ENCODE measurements at regions not wholly inside any gene's neighbourhood (a gene's known extent, or its start where the extent isn't known, plus 50 kb on each side); places are given as distances from the start of the nearest gene placed in this dataset.

DNA sequence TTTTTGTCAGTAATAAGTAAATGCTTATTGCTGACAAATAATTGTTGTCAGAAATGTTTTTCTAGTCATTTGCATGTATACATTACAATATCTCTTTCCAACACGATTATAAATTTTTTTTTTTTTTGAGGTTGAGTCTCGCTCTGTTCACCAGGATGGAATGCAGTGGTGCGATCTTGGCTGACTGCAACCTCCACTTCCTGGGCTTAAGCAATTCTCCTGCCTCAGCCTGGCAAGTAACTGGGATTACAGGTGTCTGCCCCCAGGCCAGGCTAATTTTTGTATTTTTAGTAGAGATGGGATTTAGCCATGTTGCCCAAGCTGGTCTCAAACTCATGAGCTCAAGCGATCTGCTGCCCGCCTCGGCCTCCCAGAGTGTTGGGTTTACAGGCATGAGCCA lies 72.0 kb upstream of the ATF3 start:
- Histone ChIP-seq H3K4me2 (ENCODE audit: low read length) (no peak overlapping the region), H3K9me3 (ENCODE audit: low read length) (no peaks in the 10 kb centered on the region)
- intact Hi-C loops (cut with micrococcal nuclease), result no loop called here

DNA sequence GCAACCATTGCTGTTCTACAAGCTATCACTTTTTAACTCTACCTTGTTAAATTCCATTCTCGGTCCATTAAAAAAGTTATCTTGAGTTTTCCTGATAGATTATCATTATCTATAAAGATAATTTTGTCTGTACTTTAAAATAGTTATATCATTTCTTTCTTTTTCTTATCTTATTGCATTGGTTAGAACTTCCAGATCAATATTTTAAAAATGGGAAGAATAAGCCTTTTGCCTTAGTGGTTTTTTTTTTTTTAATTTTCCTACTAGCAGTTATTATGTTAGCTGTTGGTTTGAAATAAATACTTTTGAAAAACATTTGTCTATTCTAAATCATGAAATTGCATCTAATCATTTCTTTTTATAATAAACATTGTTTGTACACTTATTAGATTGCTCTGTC lies 71.0 kb upstream of the ATF3 start:
- CTCF ChIA-PET, result no interaction called here
- Histone ChIP-seq H3K4me1 (ENCODE audit: insufficient read depth, low read length) (no peaks in the 10 kb centered on the region), H3K9ac (ENCODE audit: low read length) (no peak overlapping the region), H3K9me3 (ENCODE audit: low read length) (no peaks in the 10 kb centered on the region), H3K4me2 (ENCODE audit: low read length) (no peak overlapping the region), H3K27ac (ENCODE audit: low read length) (no peak overlapping the region), H4K20me1 (ENCODE audit: low read length) (no peaks in the 10 kb centered on the region), H3K9me2 (replicated peaks; ENCODE audit: low read length) (no peaks in the 10 kb centered on the region), H3K79me2 (ENCODE audit: low read length) (no peaks in the 10 kb centered on the region), H3K36me3 (ENCODE audit: low read depth, low read length) (no peaks in the 10 kb centered on the region), H3F3A (ENCODE audit: low read length, unreplicated experiment) (no peaks in the 10 kb centered on the region), H3K27me3 (ENCODE audit: low read length) (no peaks in the 10 kb centered on the region), H3K4me3 (ENCODE audit: low read length) (no peak overlapping the region), H2AFZ (ENCODE audit: low read length) (no peak overlapping the region)
- intact Hi-C loops (cut with micrococcal nuclease), result no loop called here
- no peak for TF ChIP-seq EZH2phosphoT487 (IDR thresholded peaks at IDR 0.05; ENCODE audit: borderline replicate concordance, low read length)
- TF ChIP-seq, protein P1, sequence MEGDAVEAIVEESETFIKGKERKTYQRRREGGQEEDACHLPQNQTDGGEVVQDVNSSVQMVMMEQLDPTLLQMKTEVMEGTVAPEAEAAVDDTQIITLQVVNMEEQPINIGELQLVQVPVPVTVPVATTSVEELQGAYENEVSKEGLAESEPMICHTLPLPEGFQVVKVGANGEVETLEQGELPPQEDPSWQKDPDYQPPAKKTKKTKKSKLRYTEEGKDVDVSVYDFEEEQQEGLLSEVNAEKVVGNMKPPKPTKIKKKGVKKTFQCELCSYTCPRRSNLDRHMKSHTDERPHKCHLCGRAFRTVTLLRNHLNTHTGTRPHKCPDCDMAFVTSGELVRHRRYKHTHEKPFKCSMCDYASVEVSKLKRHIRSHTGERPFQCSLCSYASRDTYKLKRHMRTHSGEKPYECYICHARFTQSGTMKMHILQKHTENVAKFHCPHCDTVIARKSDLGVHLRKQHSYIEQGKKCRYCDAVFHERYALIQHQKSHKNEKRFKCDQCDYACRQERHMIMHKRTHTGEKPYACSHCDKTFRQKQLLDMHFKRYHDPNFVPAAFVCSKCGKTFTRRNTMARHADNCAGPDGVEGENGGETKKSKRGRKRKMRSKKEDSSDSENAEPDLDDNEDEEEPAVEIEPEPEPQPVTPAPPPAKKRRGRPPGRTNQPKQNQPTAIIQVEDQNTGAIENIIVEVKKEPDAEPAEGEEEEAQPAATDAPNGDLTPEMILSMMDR (conservative IDR thresholded peaks at IDR 0.05; ENCODE audit: low read depth, low read length), result no peak
- no peak for TF ChIP-seq EZH2 (IDR thresholded peaks at IDR 0.05; ENCODE audit: low read length, unreplicated experiment)
- no peak for ATAC-seq
- DNase-seq, result no peak
- POLR2A ChIA-PET (ENCODE audit: unreplicated experiment), result no interaction called here
- no TSS peak for BruUV-seq (replicated peaks)

More for the DNA sequence above, 72.0 kb upstream of the ATF3 start:
- ATAC-seq (no peak), DNase-seq (no peak)
- H3K4me1 ChIP-seq (ENCODE audit: insufficient read depth, low read length), result no peaks in the 10 kb centered on the region
- no peaks in the 10 kb centered on the region for H3F3A ChIP-seq (ENCODE audit: low read length, unreplicated experiment)
- no peak overlapping the region for H3K27ac ChIP-seq (ENCODE audit: low read length)
- no peaks in the 10 kb centered on the region for H3K36me3 ChIP-seq (ENCODE audit: low read depth, low read length)
- no peak overlapping the region for H2AFZ ChIP-seq (ENCODE audit: low read length)
- H3K27me3 ChIP-seq (ENCODE audit: low read length), result no peaks in the 10 kb centered on the region
- ChIA-PET POLR2A (ENCODE audit: unreplicated experiment) (no interaction called here), CTCF (no interaction called here)
- H3K4me3 ChIP-seq (ENCODE audit: low read length), result no peak overlapping the region
- H3K9ac ChIP-seq (ENCODE audit: low read length), result no peak overlapping the region
- no TSS peak for BruUV-seq (replicated peaks)
- H3K9me2 ChIP-seq (replicated peaks; ENCODE audit: low read length), result no peaks in the 10 kb centered on the region
- H4K20me1 ChIP-seq (ENCODE audit: low read length), result no peaks in the 10 kb centered on the region
- no peak for TF ChIP-seq EZH2phosphoT487 (IDR thresholded peaks at IDR 0.05; ENCODE audit: borderline replicate concordance, low read length)
- TF ChIP-seq, protein P1 (conservative IDR thresholded peaks at IDR 0.05; ENCODE audit: low read depth, low read length), result no peak
- no peak for TF ChIP-seq EZH2 (IDR thresholded peaks at IDR 0.05; ENCODE audit: low read length, unreplicated experiment)
- H3K79me2 ChIP-seq (ENCODE audit: low read length), result no peaks in the 10 kb centered on the region

DNA sequence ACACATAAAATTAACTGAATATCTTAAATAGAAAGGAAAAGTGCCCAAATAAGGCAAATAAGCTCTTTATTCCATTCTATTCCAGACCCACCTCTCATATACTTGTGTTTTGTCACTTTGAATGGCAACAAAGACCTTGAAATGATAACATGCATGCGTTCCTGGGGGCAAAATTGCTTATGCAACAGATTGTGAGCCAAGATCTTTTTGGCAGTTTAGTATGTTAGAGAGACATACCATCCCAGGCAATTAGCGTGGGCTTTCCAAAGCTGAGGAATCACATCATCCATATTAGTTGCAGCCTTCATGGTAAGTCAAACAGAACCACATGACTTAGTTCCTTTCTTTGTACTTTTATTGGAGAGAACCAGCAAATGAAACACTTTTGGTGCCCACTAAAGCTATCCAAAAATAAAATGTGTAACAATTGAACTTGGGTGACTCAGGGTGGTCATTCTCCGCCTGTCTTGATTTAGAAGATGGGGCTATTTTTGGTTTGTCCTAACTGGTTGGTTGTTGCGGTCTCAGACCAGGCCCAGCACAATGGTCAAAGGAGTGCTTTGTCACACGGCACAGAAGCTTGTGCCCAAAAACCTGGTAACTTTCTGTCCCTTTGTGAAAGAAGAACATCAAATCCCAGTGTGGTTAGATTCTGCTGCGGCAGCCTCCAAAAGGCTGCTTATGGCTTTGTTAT lies 68.7 kb upstream of the ATF3 start:
- Histone ChIP-seq H3K9ac (ENCODE audit: low read length) (no peak overlapping the region), H3K4me1 (ENCODE audit: insufficient read depth, low read length) (no peaks in the 10 kb centered on the region), H3K27me3 (ENCODE audit: low read length) (0 out of 2 replicates have a peak, but pooled peaks cover 3% of the 10 kb centered on the region), H4K20me1 (ENCODE audit: low read length) (no peaks in the 10 kb centered on the region), H3K9me2 (replicated peaks; ENCODE audit: low read length) (no peaks in the 10 kb centered on the region), H3K4me3 (ENCODE audit: low read length) (no peak overlapping the region), H3K27ac (ENCODE audit: low read length) (no peak overlapping the region), H3F3A (ENCODE audit: low read length, unreplicated experiment) (no peaks in the 10 kb centered on the region), H3K36me3 (ENCODE audit: low read depth, low read length) (no peaks in the 10 kb centered on the region), H3K4me2 (ENCODE audit: low read length) (no peak overlapping the region), H2AFZ (ENCODE audit: low read length) (no peak overlapping the region), H3K79me2 (ENCODE audit: low read length) (no peaks in the 10 kb centered on the region), H3K9me3 (ENCODE audit: low read length) (no peaks in the 10 kb centered on the region)
- TF ChIP-seq EZH2 (IDR thresholded peaks at IDR 0.05; ENCODE audit: low read length, unreplicated experiment) (no peak), EZH2phosphoT487 (IDR thresholded peaks at IDR 0.05; ENCODE audit: borderline replicate concordance, low read length) (no peak)
- TF ChIP-seq, protein P1 (conservative IDR thresholded peaks at IDR 0.05; ENCODE audit: low read depth, low read length), result no peak
- intact Hi-C loops (cut with micrococcal nuclease), result no loop called here
- ATAC-seq (no peak), DNase-seq (no peak)
- no TSS peak for BruUV-seq (replicated peaks)
- ChIA-PET POLR2A (ENCODE audit: unreplicated experiment) (no interaction called here), CTCF (no interaction called here)
